CD4-positive, CD25-positive, alpha-beta regulatory T cell (primary cell): ENCODE measurements at regions not wholly inside any gene's neighbourhood (a gene's known extent, or its start where the extent isn't known, plus 50 kb on each side); places are given as distances from the start of the nearest gene placed in this dataset.

Experiments
- ATAC-seq, 2 donors: fragments of 150-1000 bp; cut with Tn5 transposase; one replicate each; pipeline ENCODE4 v1.10.0; 2021; ENCODE audit warnings: low read depth in 2 of 2, moderate number of reproducible peaks in 2 of 2, moderate library complexity in 1 of 2
- DNase-seq, 3 donors: peaks; one replicate each; pipeline versions ENCODE4 v3.0.0 to v3.0.0-alpha.2; 2012 to 2022; ENCODE audit warnings: mixed read lengths in 1 of 3
- H3K27ac ChIP-seq: one replicate; pipeline ENCODE4 v1.7.0; 2013; ENCODE audit warnings: mild to moderate bottlenecking, low read length; ENCODE audit not compliant: insufficient read depth, poor library complexity, severe bottlenecking
- H3K27me3 ChIP-seq: one replicate; pipeline ENCODE4 v1.7.0; 2013; ENCODE audit warnings: low read length; ENCODE audit not compliant: control insufficient read depth, insufficient read depth
- H3K36me3 ChIP-seq: one replicate; pipeline ENCODE4 v1.7.0; 2013; ENCODE audit warnings: mild to moderate bottlenecking, low read length, moderate library complexity; ENCODE audit not compliant: control insufficient read depth, insufficient read depth
- H3K4me1 ChIP-seq: 2 replicates; pipeline ENCODE4 v1.7.0; 2013; ENCODE audit warnings: mild to moderate bottlenecking, low read length; ENCODE audit not compliant: insufficient read depth, control insufficient read depth, poor library complexity, severe bottlenecking
- H3K4me3 ChIP-seq: one replicate; pipeline ENCODE4 v1.7.0; 2013; ENCODE audit warnings: low read depth, mild to moderate bottlenecking, low read length, moderate library complexity
- H3K9me3 ChIP-seq, 2 experiments: 1 replicate in 1 of 2; 2 replicates in 1 of 2; pipeline ENCODE4 v1.7.0; 2013; ENCODE audit warnings: low read length in 2 of 2, mild to moderate bottlenecking in 1 of 2, moderate library complexity in 1 of 2; ENCODE audit not compliant: control insufficient read depth in 2 of 2
- H3K27ac Mint-ChIP-seq, 3 donors: one replicate each; pipeline ENCODE4 v1.8.0; 2020 to 2022; ENCODE audit warnings: mild to moderate bottlenecking in 3 of 3, mixed read lengths in 3 of 3, moderate library complexity in 2 of 3
- H3K27me3 Mint-ChIP-seq: one replicate; pipeline ENCODE4 v1.8.0; 2022; ENCODE audit warnings: mild to moderate bottlenecking, mixed read lengths
- H3K36me3 Mint-ChIP-seq: one replicate; pipeline ENCODE4 v1.8.0; 2020; ENCODE audit warnings: mixed read lengths
- H3K4me1 Mint-ChIP-seq, 4 donors: one replicate each; pipeline ENCODE4 v1.8.0; 2020 to 2022; ENCODE audit warnings: mixed read lengths in 4 of 4, mild to moderate bottlenecking in 1 of 4
- H3K4me3 Mint-ChIP-seq, 4 donors: one replicate each; pipeline ENCODE4 v1.8.0; 2020 to 2022; ENCODE audit warnings: mild to moderate bottlenecking in 4 of 4, mixed read lengths in 4 of 4, moderate library complexity in 3 of 4
- H3K9me3 Mint-ChIP-seq, 7 donors: one replicate each; pipeline ENCODE4 v1.8.0; 2020 to 2022; ENCODE audit warnings: mixed read lengths in 7 of 7, mild to moderate bottlenecking in 3 of 7, moderate library complexity in 2 of 7

DNA sequence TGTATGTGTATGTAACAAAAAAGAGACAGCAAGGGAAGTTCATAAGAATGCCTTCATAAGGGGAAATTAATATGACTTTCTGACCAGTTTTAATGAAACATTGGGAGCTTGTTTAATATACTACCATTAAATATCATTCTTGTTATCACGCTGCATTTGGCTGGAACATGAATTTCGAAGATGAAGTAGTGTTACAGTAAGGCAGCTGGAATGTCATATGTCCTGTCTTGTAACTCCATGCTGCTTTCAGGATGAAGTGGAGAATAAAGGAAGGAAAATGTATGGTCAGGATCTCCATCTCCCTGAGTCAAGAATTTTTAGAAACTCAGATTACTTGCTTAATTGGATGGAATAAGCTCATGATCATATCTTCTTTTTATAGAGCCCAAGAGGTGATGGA is 61.5 kb upstream of the DMAC1 start:
- Histone ChIP-seq H3K36me3 (no peaks in the 10 kb centered on the region), H3K27ac (no peak overlapping the region), H3K4me1 (no peaks in the 10 kb centered on the region), H3K27me3 (no peaks in the 10 kb centered on the region), H3K9me3 (no peaks in the 10 kb centered on the region), H3K4me3 (no peak overlapping the region)
- H3K27me3 Mint-ChIP-seq = no peaks in the 10 kb centered on the region
- no peaks in the 10 kb centered on the region for H3K36me3 Mint-ChIP-seq
- H3K9me3 Mint-ChIP-seq = no peaks in the 10 kb centered on the region
- DNase-seq (no peak), ATAC-seq (no peak)
- no peak overlapping the region for H3K4me3 Mint-ChIP-seq
- peaks cover 0 to 5% (median 2%) of the 10 kb centered on the region in 4 donors for H3K4me1 Mint-ChIP-seq
- H3K27ac Mint-ChIP-seq = no peak overlapping the region

DNA sequence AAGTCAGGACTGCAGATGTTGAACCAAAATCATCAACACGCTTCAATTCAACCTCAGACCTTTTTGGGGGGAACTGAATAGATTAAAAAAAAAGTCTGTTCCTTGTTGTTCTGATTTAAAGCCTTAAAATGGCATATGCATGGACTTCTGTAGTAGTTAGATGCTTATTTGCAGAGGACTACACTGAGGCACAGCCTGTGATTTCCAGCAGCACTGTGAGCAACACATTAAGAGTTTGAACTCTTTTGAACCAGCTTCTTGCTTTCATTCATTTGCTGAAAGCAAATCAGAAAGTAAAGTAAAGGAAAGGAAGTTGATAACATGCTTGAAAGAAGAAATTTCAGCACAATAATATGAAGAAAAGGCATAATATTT is 60.7 kb upstream of the DMAC1 start:
- H3K4me1 Mint-ChIP-seq = peaks cover 0 to 5% (median 2%) of the 10 kb centered on the region in 4 donors
- Histone ChIP-seq H3K27ac (no peak overlapping the region), H3K4me1 (no peaks in the 10 kb centered on the region), H3K4me3 (no peak overlapping the region), H3K36me3 (no peaks in the 10 kb centered on the region), H3K9me3 (no peaks in the 10 kb centered on the region), H3K27me3 (no peaks in the 10 kb centered on the region)
- no peak overlapping the region for H3K27ac Mint-ChIP-seq
- no peaks in the 10 kb centered on the region for H3K36me3 Mint-ChIP-seq
- no peaks in the 10 kb centered on the region for H3K9me3 Mint-ChIP-seq
- H3K4me3 Mint-ChIP-seq = no peak overlapping the region
- ATAC-seq = no peak
- H3K27me3 Mint-ChIP-seq = no peaks in the 10 kb centered on the region
- no peak for DNase-seq

DNA sequence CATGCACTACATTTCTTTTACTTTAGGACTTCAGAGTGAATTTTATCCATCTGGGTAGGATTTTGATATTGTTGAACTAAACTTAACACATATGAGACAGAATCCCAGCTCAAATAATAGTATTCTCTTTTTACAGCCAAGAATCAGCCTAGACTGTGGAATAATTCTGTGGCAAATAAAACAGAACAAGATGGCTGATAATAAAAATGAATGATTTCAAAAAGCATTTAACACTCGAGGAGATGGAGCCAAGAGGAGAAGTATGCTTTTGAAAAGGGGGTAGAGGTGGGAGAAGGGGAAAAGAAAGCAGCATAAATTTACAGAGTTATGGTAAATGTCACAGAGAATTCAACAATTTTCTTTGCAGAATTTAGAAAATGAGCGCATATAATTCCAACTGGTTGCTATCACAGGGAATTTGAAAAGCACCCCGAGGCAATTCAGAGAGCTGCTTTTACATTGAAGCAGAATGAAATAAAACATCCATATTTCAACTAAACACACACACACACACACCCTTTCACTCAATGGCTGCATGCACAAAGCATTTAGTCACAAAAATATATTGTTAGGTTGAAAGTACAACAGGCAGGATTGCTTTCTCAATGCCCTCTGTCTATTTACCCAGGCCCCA is 60.2 kb upstream of the DMAC1 start:
- H3K27me3 ChIP-seq = no peaks in the 10 kb centered on the region
- H3K4me3 Mint-ChIP-seq = no peak overlapping the region
- no peaks in the 10 kb centered on the region for H3K4me1 ChIP-seq
- H3K27me3 Mint-ChIP-seq = no peaks in the 10 kb centered on the region
- no peaks in the 10 kb centered on the region for H3K9me3 ChIP-seq
- DNase-seq = no peak
- no peak overlapping the region for H3K4me3 ChIP-seq
- H3K36me3 ChIP-seq = no peaks in the 10 kb centered on the region
- H3K27ac Mint-ChIP-seq = no peak overlapping the region
- no peaks in the 10 kb centered on the region for H3K36me3 Mint-ChIP-seq
- H3K9me3 Mint-ChIP-seq = no peaks in the 10 kb centered on the region
- H3K27ac ChIP-seq = no peak overlapping the region
- no peak for ATAC-seq
- peaks cover 0 to 5% (median 2%) of the 10 kb centered on the region in 4 donors for H3K4me1 Mint-ChIP-seq

DNA sequence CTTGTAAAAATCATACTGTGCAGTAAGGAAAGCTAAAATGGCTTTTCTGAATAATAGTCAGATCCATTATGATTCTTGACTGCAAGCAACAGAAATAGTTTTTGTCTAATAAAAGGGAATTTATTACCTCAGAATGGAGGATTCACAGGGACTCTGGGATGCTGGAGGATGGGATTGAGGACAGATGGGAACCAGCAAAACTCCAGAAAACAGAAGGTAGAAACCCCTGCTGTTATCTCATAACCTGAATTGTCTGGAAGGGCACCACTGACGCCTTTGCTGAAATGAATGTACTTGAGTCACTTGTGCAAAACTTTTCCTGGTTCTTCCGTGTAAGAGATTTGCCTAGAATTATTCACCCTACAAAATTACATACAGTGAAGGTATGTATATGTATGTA is 58.6 kb upstream of the DMAC1 start:
- Mint-ChIP-seq H3K27me3 (no peaks in the 10 kb centered on the region), H3K9me3 (peaks cover 0 to 2% (median 0%) of the 10 kb centered on the region in 7 donors)

DNA sequence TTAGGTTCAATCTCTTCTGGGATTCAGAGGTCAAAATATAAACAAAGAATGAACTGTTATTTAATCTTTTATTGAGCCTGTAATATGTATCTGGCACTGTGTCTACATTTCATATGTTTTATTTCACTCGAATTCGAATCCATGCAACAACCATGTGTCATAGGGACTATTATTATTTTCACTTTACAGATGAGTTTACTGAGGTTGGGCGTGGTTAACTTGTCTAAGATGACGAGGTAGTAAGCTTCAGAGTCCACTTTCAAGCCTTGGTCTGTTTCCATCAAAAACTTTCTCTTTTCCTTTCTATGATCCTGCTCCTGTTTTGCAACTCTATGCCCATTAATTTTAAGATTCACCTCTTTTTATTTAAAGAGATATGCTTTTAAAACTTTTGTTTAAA is 55.2 kb upstream of the DMAC1 start:
- Mint-ChIP-seq H3K36me3 (no peaks in the 10 kb centered on the region), H3K4me1 (no peaks in the 10 kb centered on the region), H3K9me3 (peaks cover 0 to 2% (median 0%) of the 10 kb centered on the region in 7 donors), H3K4me3 (no peak overlapping the region), H3K27ac (no peak overlapping the region), H3K27me3 (no peaks in the 10 kb centered on the region)
- no peaks in the 10 kb centered on the region for H3K36me3 ChIP-seq
- no peaks in the 10 kb centered on the region for H3K27me3 ChIP-seq
- ATAC-seq = no peak
- H3K4me3 ChIP-seq = no peak overlapping the region
- no peaks in the 10 kb centered on the region for H3K4me1 ChIP-seq
- DNase-seq = no peak
- H3K9me3 ChIP-seq = no peaks in the 10 kb centered on the region
- H3K27ac ChIP-seq = no peak overlapping the region

More for the DNA sequence above, 58.6 kb upstream of the DMAC1 start:
- Mint-ChIP-seq H3K27ac (no peak overlapping the region), H3K4me3 (no peak overlapping the region), H3K4me1 (peaks cover 0 to 5% (median 2%) of the 10 kb centered on the region in 4 donors), H3K36me3 (no peaks in the 10 kb centered on the region)
- no peak overlapping the region for H3K4me3 ChIP-seq
- H3K4me1 ChIP-seq = no peaks in the 10 kb centered on the region
- DNase-seq (no peak), ATAC-seq (no peak)
- no peaks in the 10 kb centered on the region for H3K9me3 ChIP-seq
- H3K27me3 ChIP-seq = no peaks in the 10 kb centered on the region
- H3K36me3 ChIP-seq = no peaks in the 10 kb centered on the region
- no peak overlapping the region for H3K27ac ChIP-seq
